Peyer's patch (tissue), 4 donors: ENCODE measurements at regions not wholly inside any gene's neighbourhood (a gene's known extent, or its start where the extent isn't known, plus 50 kb on each side); places are given as distances from the start of the nearest gene placed in this dataset.

Source experiments
- CTCF ChIP-seq, 6 experiments: fragments of 450-650 bp in 4 of 6; fragments of 200-600 bp in 2 of 6; sonication (generic) in 1 of 6; IDR thresholded peaks; one replicate each; pipeline ENCODE4 v1.5.1; 2017 to 2019; ENCODE audit warnings: antibody characterized with exemption in 6 of 6, mild to moderate bottlenecking in 3 of 6, moderate library complexity in 1 of 6
- POLR2A ChIP-seq, 2 donors: fragments of 450-650 bp; IDR thresholded peaks; one replicate each; pipeline ENCODE4 v1.5.1; 2017; ENCODE audit warnings: antibody characterized with exemption in 2 of 2, mild to moderate bottlenecking in 2 of 2, moderate library complexity in 2 of 2

- no peak for TF ChIP-seq CTCF (IDR thresholded peaks at IDR 0.05)
- TF ChIP-seq POLR2A (IDR thresholded peaks at IDR 0.05) = no peak
These were observed 592.7 kb downstream of the USP25 start for GRCh38 chr21:16322454-16322853.
